ENCODE measurements at regions not wholly inside any gene's neighbourhood (a gene's known extent, or its start where the extent isn't known, plus 50 kb on each side); places are given as distances from the start of the nearest gene placed in this dataset.
A peak's percentile ranks its signal among the peaks of the same experiment; 100 is the strongest.

DNA sequence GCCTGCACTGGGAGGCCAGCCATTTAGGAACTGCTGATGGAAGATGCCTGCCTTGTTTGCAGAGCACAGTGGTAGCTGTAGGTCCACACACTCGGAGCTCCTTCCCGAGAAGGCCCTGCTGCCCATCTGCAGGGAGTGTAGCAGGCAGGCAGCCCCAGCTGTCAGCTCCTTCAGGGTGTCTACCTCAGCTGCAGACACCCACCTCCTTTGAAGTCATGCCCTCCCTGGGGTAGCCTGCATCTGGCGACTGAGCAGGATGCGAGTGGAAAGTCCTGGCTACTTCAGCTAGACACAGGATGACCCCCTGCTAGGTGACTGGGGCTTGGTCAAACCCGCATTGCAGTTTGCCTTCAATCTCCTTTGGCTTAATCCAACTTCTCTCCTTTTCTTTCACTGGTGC, 93.2 kb upstream of the TLE3 start:
- peak overlapping the region; percentile 29; the same call in 1 of the 2 replicates for H2AK5ac ChIP-seq (ENCODE audit: low read depth, low read length)
- no peak overlapping the region for H3K56ac ChIP-seq (replicated peaks; ENCODE audit: insufficient read length, low read depth, low read length)
- H3K27me3 ChIP-seq (replicated peaks in 1 of 4; ENCODE audit: control insufficient read depth in 3 of 4, extremely low read depth in 1 of 4, insufficient read depth in 3 of 4, low read length in 3 of 4): no peaks in the 10 kb centered on the region
- no peak overlapping the region for H3K9ac ChIP-seq (replicated peaks in 1 of 4; ENCODE audit: extremely low read depth in 1 of 4, low read depth in 3 of 4, low read length in 3 of 4)
- no peaks in the 10 kb centered on the region for H3K36me3 ChIP-seq (ENCODE audit: control insufficient read depth in 2 of 4, insufficient read depth in 4 of 4, low read length in 3 of 4)
- H3K4me3 ChIP-seq (ENCODE audit: extremely low read depth in 1 of 4, insufficient read depth in 2 of 4, low read depth in 3 of 4, low read length in 4 of 4): no peak overlapping the region
- no peak overlapping the region for H2BK15ac ChIP-seq (ENCODE audit: low read length)
- 79% methylated on average over 5 of the region's 5 CpGs; no CpG with 5 or more reads in 1 of the 2 experiments for WGBS, 2 experiments (ENCODE audit: extremely low coverage in 1 of 2, insufficient coverage in 1 of 2, insufficient read length in 1 of 2, insufficient replicate concordance in 2 of 2, low coverage in 1 of 2, low lambda C conversion rate in 2 of 2, missing lambda C conversion rate in 1 of 2)
- no peak overlapping the region for H2AFZ ChIP-seq (ENCODE audit: low read length)
- no peak overlapping the region for H3K27ac ChIP-seq (ENCODE audit: low read depth, low read length)
- no peak overlapping the region for H2BK5ac ChIP-seq (ENCODE audit: low read depth, low read length)
- H3K14ac ChIP-seq (ENCODE audit: insufficient read length): no peak overlapping the region
- H3K4ac ChIP-seq (replicated peaks; ENCODE audit: insufficient read length, low read depth, low read length): no peak overlapping the region
- no peaks in the 10 kb centered on the region for H4K20me1 ChIP-seq (replicated peaks in 1 of 2; ENCODE audit: control insufficient read depth in 1 of 2, insufficient read depth in 2 of 2, low read length in 2 of 2)
- H3K9me3 ChIP-seq (ENCODE audit: insufficient read depth in 2 of 2, low read depth in 1 of 2, low read length in 1 of 2): no peaks in the 10 kb centered on the region; a peak in 1 of 4 replicates
- no peak overlapping the region for H4K91ac ChIP-seq (replicated peaks; ENCODE audit: insufficient read length, low read length)
- POLR2A ChIA-PET (ENCODE audit: partially characterized antibody): interaction anchor here (0.9 to 1.1 kb wide), 2 partner anchors 91 to 93 kb away, joined by 3 to 4 read pairs; partner anchors contain the start of gene TLE3
- peaks cover 1 to 6% (median 4%) of the 10 kb centered on the region in 4 experiments for H3K4me1 ChIP-seq (replicated peaks in 1 of 4; ENCODE audit: control insufficient read depth in 3 of 4, insufficient read depth in 4 of 4, low read length in 3 of 4)
- H2BK12ac ChIP-seq (ENCODE audit: low read depth, low read length): no peak overlapping the region
- no peak overlapping the region for H2BK120ac ChIP-seq (replicated peaks; ENCODE audit: low read depth, low read length)
- no peaks in the 10 kb centered on the region for H3K23me2 ChIP-seq (ENCODE audit: low read depth, low read length)
- no peak overlapping the region for H3K4me2 ChIP-seq (ENCODE audit: insufficient read depth in 1 of 2, low read depth in 2 of 2, low read length in 2 of 2)
- DNase-seq (ENCODE audit: low read depth in 1 of 2, low spot score in 2 of 2) (no peak), FAIRE-seq (no peak)
- CTCF ChIA-PET (ENCODE audit: partially characterized antibody): interaction anchor here (1.4 kb wide), 1 partner anchor 10 kb away, joined by 4 read pairs; no protein-coding TSS in a partner anchor
- H3K18ac ChIP-seq (ENCODE audit: extremely low read depth, low read length): no peak overlapping the region
- no peak overlapping the region for H4K8ac ChIP-seq (ENCODE audit: extremely low read depth, insufficient read depth, low read length)
- no peaks in the 10 kb centered on the region for H3K79me1 ChIP-seq (ENCODE audit: low read depth, low read length)
- no peaks in the 10 kb centered on the region for H3K79me2 ChIP-seq (ENCODE audit: control insufficient read depth in 1 of 2, insufficient read depth in 2 of 2, low read length in 2 of 2)
- no peak overlapping the region for H3K23ac ChIP-seq (ENCODE audit: insufficient read length)
- no peak overlapping the region for H4K5ac ChIP-seq (ENCODE audit: insufficient read length, low read depth, low read length)
- no peak overlapping the region for H2BK20ac ChIP-seq (ENCODE audit: low read length)
- TF ChIP-seq PHF8 (conservative IDR thresholded peaks at IDR 0.05; ENCODE audit: low read depth, low read length) (no peak), CHD2 (IDR thresholded peaks at IDR 0.05; ENCODE audit: low read length) (no peak)

Measured in H1 (cell line).